HTR-8/SVneo (cell line): ENCODE measurements at regions not wholly inside any gene's neighbourhood (a gene's known extent, or its start where the extent isn't known, plus 50 kb on each side); places are given as distances from the start of the nearest gene placed in this dataset.

Experiments used
- DNase-seq: peaks from one replicate; pipeline ENCODE4 v3.0.0; 2011; ENCODE audit warnings: low spot score, mixed read lengths; ENCODE audit not compliant: insufficient read length
- FAIRE-seq: peaks from 2 replicates; lab custom pipeline; 2011; peaks lifted over from hg19 to GRCh38; lab: Jason Lieb, UNC

- no peak for DNase-seq
- no peak for FAIRE-seq
These were observed 650.9 kb upstream of the ADGRL2 start for GRCh38 chr1:81149649-81150325.

DNA sequence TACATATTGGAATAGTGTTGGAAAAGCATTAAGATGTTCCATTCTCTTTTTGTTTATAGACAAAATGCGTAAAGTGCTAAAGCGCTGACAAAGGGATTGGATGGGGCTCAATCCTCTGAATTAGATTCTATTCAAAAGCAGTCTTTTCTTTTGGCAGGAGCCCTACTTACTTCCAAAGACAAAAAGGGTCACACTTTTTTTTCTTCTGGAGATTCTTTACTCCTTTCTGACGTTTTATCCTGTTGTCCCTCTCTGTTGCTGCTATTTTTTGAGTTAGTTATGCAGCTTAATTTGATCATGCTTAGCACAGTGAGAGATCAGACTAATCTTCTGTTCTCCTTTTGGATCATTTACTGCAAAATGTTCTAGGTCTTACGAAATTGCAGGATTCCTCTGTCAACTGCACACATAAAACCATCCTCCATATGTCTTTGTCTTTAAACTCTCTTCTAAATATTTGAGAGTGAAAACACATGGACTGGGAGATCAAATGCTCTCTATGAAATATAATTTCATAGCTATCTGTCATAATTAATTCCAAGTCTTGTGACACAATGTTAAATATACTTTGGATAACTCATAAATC is 656.4 kb upstream of the ADGRL2 start:
- DNase-seq (no peak), FAIRE-seq (no peak)

DNA sequence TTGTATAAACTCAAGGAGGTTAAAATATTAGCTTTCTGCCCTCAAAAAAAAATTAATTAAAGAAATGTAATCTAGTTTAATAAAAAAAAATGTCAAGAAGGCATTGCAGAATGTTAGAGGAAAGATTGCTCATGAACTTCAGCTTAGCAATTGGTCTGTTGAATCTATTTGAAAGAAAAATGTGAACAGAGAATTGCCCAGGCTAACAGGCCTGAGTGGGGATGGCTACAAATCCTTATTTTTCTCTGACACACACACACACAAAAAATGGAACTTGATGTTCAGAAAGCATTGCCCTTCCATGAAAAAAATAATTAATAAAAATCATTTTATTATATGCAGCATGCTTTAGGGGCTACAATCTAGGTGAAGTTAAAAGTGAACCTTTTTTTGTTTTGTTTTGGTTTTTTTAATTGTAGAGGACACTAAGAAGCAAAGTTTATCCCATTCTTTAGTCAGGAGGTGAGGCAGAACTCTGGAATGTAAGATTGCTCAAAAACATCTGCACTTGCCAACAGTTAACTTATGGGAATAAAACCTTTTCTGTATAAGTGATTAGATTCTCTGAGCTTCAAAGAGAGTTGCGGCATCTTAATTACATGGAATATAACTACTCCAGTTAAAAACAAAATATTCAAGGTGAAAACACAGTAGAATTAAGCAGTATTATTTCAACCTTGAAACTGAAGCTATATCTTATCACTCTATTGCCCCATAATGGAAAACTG is 658.5 kb upstream of the ADGRL2 start:
- DNase-seq: no peak

GRCh38 chr1:81135524-81135923 is 665.2 kb upstream of the ADGRL2 start:
- FAIRE-seq (no peak), DNase-seq (no peak)

More for the DNA sequence above, 658.5 kb upstream of the ADGRL2 start:
- no peak for FAIRE-seq

GRCh38 chr1:81129776-81130175 is 671.0 kb upstream of the ADGRL2 start:
- FAIRE-seq: no peak

GRCh38 chr1:81129366-81129765 is 671.4 kb upstream of the ADGRL2 start:
- no peak for DNase-seq

More at GRCh38 chr1:81129776-81130175, 671.0 kb upstream of the ADGRL2 start:
- no peak for DNase-seq

DNA sequence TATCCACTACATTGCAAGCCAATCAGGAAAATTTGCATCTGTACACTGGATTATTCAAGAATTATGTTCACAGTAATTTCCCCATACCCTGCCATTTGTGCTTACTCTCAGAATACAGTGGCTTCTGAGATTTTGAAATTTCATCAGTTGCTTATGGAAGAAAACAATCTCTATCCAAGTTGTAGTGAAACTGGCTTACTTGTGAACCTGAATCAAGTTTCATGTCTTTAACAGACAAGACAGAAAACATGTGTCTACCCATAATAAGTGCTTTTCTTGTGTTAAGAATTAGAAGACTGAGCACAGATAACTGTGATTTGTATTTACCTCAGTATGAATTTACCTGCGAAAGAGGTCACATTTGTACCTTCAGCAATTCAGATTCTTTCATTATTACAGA is 672.7 kb upstream of the ADGRL2 start:
- FAIRE-seq (no peak), DNase-seq (no peak)

More at GRCh38 chr1:81129366-81129765, 671.4 kb upstream of the ADGRL2 start:
- FAIRE-seq: no peak

GRCh38 chr1:81126989-81127581 is 673.6 kb upstream of the ADGRL2 start:
- DNase-seq (no peak), FAIRE-seq (no peak)

DNA sequence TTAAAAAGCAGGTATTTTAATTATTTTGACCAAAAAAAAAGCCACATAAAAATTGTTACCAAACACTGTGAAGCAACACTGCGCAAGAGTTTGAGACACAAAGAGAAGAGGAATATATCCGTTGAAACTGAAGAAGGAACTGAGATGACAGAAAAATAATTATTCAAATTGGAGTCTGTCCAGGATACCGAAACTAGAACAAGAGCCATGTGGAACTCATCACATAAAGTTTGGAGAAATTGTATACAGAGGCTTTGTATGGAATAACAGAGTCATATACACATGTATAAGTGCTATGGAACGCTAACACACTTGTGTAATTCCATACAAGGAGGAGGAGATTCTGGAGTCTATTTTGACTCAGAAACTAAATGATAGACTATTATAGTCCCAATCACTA is 675.1 kb upstream of the ADGRL2 start:
- FAIRE-seq: no peak

GRCh38 chr1:81121306-81121705 is 679.4 kb upstream of the ADGRL2 start:
- FAIRE-seq: no peak
- no peak for DNase-seq

More for the DNA sequence above, 675.1 kb upstream of the ADGRL2 start:
- DNase-seq: no peak

DNA sequence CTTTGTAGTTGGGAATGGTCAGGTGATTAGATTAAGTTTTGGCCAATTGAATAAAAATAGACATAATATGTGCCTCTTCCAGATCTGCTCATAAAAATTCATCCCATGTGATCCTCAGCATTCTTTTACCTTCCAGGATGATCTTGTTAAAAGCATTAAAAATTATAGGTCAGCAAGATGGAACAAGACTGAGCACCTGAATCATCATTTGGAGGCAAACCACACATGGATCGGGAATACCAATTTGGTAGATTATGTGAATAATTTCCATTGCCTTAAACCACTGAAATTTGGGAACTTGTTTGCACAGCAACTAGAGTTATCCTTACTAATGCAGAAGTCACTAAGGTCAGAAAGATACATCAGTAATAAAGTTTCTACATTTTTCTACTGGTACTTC is 681.4 kb upstream of the ADGRL2 start:
- no peak for FAIRE-seq

GRCh38 chr1:81118550-81118949 is 682.2 kb upstream of the ADGRL2 start:
- no peak for DNase-seq
- FAIRE-seq: no peak

More for the DNA sequence above, 681.4 kb upstream of the ADGRL2 start:
- no peak for DNase-seq

DNA sequence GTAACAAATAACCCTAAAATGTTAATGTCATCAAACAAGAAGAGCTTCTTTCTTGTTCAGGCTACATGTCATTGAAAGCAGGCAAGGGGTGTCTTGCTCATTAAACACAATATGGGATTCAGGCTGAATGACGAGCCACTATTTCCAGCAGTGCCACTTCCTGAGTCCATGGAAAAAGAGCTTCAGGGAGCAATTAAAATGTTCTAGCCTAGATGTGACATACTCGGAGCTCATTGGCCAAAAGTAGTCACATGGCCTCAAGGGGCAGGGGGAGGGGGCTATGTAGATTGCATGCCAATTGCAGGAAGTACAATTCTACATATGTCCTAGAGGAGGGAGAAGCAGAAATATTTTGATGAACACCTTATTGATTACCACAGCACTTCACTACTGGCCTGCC is 685.3 kb upstream of the ADGRL2 start:
- DNase-seq (no peak), FAIRE-seq (no peak)

GRCh38 chr1:81114191-81114590 is 686.5 kb upstream of the ADGRL2 start:
- no peak for DNase-seq
- FAIRE-seq: no peak

- DNase-seq (no peak), FAIRE-seq (no peak)
These were observed 687.0 kb upstream of the ADGRL2 start for GRCh38 chr1:81113688-81114087.

DNA sequence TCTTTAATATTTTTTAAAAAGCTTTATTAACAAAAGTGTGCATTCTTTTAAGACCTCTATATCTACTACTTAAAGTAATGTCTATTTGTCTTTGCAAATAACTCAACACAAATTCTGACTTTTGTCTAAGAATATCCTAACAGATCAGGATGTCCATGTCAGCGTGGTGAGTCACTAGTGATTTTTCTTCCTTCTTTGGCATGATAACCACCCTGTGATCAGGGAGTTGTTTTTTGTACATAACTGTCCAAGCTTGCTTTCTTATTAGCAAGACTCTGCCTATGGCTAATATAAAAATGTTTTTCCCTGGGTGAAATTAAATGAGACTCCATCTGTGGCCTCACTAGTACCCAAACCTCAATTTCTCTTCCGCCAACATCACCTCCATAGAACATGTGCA is 688.9 kb upstream of the ADGRL2 start:
- FAIRE-seq (no peak), DNase-seq (peak; percentile 1)

- DNase-seq (no peak), FAIRE-seq (no peak)
These were observed 691.7 kb upstream of the ADGRL2 start for GRCh38 chr1:81109038-81109437.

DNA sequence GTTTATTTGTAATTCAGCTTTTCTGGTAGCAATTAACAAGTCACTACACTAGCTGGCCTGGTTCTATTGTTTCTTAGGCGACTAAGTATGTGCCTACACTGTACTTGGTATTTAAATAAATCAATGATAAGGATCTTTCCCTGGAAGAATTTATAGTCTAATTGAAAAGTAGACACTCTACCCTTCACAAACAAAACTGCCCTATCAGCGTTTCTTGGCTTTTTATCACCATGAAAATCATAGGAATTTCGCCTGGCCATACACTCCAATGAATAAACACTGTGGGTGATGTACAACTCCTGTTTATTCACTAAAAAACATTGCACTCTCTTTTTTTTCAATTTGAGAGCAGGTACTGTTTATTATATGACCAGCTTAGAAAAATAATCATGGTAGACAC is 702.9 kb upstream of the ADGRL2 start:
- FAIRE-seq (no peak), DNase-seq (no peak)

- no peak for FAIRE-seq
These were observed 727.2 kb upstream of the ADGRL2 start for GRCh38 chr1:81073580-81073979.

DNA sequence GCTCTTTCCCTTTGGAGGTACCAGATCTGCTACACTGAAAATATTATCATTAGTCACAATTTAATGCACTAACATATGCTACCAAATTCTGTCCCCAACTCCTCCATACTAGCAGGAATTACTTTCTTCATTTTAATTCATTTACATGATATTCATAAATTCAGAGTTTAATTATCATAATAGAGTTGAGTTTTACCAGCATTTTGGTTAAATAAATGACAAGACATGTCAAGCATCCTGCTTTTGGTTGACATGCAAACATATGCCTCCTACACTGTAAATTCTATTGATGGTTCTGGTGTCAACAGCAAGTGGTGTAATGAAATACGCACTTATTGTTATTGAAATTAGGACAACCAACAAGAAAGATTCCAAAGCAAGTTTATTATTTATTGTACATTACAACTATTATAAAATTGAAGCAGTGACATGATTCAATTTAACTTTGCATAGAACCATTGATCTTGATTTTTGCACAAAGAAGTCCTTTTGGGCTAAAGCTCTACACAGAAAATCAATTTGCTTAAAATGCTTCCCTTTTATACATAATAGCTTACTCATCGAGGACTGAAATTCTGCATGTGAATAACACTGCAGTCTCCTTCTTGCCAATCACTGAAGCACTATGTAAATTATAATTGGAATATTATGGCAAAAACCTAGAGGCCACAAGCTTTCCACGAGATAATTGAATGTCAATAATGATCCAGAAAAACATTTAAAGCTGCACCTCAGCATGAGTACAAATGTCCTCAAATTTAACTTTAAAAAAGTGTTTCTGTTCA is 728.6 kb upstream of the ADGRL2 start:
- no peak for DNase-seq
- no peak for FAIRE-seq

More at GRCh38 chr1:81073580-81073979, 727.2 kb upstream of the ADGRL2 start:
- DNase-seq: no peak
